IMR-90 (cell line): ENCODE measurements at regions not wholly inside any gene's neighbourhood (a gene's known extent, or its start where the extent isn't known, plus 50 kb on each side); places are given as distances from the start of the nearest gene placed in this dataset.
"Not testable (repeated sequence)": the region's sequence is repeated elsewhere in the genome, so short reads cannot be mapped to it uniquely, and the experiment has no call there.

Source experiments
- CEBPB ChIP-seq: IDR thresholded peaks from 2 replicates; pipeline ENCODE4 v1.6.1; 2012; ENCODE audit warnings: low read depth, low read length, improper control_type of control experiment
- CHD1 ChIP-seq: IDR thresholded peaks from 2 replicates; pipeline ENCODE4 v1.6.1; 2012; ENCODE audit warnings: low read depth, low read length, improper control_type of control experiment
- CTCF ChIP-seq: conservative IDR thresholded peaks from 2 replicates; pipeline ENCODE4 v1.5.1; 2012; ENCODE audit warnings: mild to moderate bottlenecking, low read depth, low read length, improper control_type of control experiment
- ELK1 ChIP-seq: fragments of 150-350 bp; IDR thresholded peaks from 2 replicates; pipeline ENCODE4 v1.6.1; 2016; ENCODE audit warnings: low read depth, mild to moderate bottlenecking, low read length, moderate library complexity, borderline replicate concordance
- MAFK ChIP-seq: IDR thresholded peaks from 2 replicates; pipeline ENCODE4 v1.6.1; 2012; ENCODE audit warnings: low read depth, low read length, improper control_type of control experiment
- MAZ ChIP-seq: IDR thresholded peaks from 2 replicates; pipeline ENCODE4 v1.6.1; 2012; ENCODE audit warnings: low read depth, mild to moderate bottlenecking, low read length, improper control_type of control experiment, moderate library complexity, borderline replicate concordance
- MXI1 ChIP-seq: IDR thresholded peaks from 2 replicates; pipeline ENCODE4 v1.6.1; 2012; ENCODE audit warnings: low read depth, mild to moderate bottlenecking, low read length, moderate library complexity, borderline replicate concordance
- POLR2A ChIP-seq: IDR thresholded peaks from 2 replicates; pipeline ENCODE4 v1.6.1; 2012; ENCODE audit warnings: mild to moderate bottlenecking, low read depth, low read length
- RAD21 ChIP-seq: IDR thresholded peaks from 2 replicates; pipeline ENCODE4 v1.6.1; 2012; ENCODE audit warnings: low read length, improper control_type of control experiment
- RCOR1 ChIP-seq: IDR thresholded peaks from 2 replicates; pipeline ENCODE4 v1.6.1; 2012; ENCODE audit warnings: mild to moderate bottlenecking, low read length, improper control_type of control experiment; ENCODE audit not compliant: insufficient replicate concordance
- RFX5 ChIP-seq: IDR thresholded peaks from 2 replicates; pipeline ENCODE4 v1.8.0; 2012; ENCODE audit warnings: low read depth, mild to moderate bottlenecking, low read length, moderate library complexity
- SMC3 ChIP-seq: fragments of 150-350 bp; IDR thresholded peaks from 2 replicates; pipeline ENCODE4 v1.6.1; 2016; ENCODE audit warnings: low read depth, mild to moderate bottlenecking, antibody characterized with exemption, low read length, moderate library complexity

DNA sequence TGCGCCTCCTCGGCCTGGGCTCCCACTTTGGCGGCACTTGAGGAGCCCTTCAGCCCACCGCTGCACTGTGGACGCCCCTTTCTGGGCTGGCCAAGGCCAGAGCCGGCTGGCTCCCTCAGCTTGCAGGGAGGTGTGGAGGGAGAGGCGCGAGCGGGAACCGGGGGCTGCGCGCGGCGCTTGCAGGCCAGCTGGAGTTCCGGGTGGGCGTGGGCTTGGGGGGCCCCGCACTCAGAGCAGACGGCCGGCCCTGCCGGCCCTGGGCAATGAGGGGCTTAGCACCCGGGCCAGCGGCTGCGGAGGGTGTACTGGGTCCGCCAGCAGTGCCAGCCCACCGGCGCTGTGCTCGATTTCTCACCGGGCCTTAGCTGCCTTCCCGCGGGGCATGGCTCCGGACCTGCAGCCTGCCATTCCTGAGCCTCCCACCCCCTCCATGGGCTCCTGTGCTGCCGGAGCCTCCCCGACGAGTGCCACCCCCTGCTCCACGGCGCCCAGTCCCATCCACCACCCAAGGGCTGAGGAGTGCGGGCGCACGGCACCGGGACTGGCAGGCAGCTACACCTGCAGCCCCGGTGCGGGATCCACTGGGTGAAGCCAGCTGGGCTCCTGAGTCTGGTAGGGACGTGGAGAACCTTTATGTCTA, 187.7 kb upstream of the KCNH7 start:
- TF ChIP-seq ELK1, POLR2A, CTCF, RFX5, CHD1, RAD21, SMC3, MAZ, MXI1, MAFK, CEBPB, RCOR1: not testable (repeated sequence)
